GM21360 (cell line): ENCODE measurements at regions not wholly inside any gene's neighbourhood (a gene's known extent, or its start where the extent isn't known, plus 50 kb on each side); places are given as distances from the start of the nearest gene placed in this dataset.

Experiments used
- ATAC-seq: cut with Tn5 transposase; IDR thresholded peaks from one replicate; pipeline ENCODE4 v1.9.1; 2021; ENCODE audit warnings: mild to moderate bottlenecking, moderate library complexity; ENCODE audit not compliant: unreplicated experiment

DNA sequence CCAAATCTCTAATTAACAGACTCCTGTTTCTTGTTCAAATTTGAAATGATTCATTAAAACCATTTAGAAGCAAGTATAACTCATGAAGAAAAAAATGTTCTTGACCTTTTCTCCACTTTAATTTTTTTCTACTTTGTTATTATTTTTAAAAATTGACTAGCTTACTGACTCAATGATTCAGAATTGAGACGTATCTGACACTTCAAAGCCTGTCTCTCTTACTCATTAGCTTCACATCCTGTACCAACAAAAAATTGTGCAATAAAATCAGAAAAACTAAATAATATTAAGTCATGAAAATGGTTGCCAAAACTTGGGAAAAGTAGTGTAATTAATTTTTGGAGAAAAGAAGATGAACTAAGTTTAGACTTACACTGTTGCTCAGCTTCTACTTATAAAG is 331.2 kb downstream of the SLC16A7 start:
- ATAC-seq: no peak

DNA sequence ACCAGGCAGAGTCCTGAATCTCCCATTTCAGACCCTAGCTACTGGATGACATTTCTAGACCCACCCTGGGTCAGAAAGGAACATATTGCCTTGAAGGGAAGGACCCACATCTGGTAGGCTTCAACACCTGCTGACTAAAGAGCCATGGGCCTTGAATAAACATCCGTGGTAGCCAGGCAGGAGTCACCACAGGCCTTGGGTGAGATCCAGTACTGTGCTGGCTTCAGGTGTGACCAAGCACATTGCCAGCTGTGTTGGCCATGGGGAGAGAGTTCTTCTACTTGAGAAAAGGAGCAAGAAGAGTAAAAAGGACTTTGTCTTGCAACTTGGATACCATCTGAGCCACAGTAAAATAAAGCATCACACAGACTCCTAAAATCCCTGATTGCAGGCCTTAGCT is 332.6 kb downstream of the SLC16A7 start:
- ATAC-seq: no peak

DNA sequence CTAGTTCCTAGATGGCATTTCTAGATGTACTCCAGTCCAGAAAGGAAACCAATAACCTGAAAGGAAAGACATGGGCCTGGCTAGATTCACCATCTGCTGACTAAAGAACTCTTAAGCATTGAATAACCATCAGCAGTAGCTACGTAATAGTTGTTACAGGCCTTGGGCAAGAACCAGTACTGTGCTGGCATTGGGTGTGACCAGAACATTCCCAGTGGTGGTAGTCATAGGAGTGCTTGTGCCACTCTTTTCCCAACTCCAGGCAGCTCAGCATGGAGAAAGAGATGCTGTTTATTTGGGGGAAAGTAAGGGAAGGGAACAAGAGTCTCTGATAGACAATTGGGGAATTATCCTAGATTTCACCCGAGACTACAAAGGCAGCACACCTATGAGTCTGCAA is 333.3 kb downstream of the SLC16A7 start:
- no peak for ATAC-seq

- no peak for ATAC-seq
These were observed 338.7 kb downstream of the SLC16A7 start for GRCh38 chr12:59934486-59934885.

GRCh38 chr12:59936534-59936933 is 340.7 kb downstream of the SLC16A7 start:
- ATAC-seq: no peak

DNA sequence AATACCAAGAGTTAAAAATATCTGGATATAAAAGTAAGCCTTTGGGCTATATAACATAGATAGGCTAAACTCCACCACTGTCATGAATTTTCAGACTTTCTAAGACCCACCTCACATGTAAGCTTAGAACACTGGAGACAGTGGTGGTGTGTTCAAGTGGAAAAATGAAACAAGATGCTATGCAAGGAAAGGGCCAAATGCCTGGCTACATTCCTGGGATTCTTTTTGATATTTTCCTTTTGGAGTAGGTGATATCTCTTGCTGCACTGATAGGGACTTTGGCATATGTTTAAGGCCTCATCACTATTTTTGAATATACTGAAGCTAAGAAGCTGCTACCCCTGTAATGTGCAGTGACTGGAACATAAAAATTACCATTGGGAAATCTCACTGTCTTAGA is 341.3 kb downstream of the SLC16A7 start:
- ATAC-seq: no peak

DNA sequence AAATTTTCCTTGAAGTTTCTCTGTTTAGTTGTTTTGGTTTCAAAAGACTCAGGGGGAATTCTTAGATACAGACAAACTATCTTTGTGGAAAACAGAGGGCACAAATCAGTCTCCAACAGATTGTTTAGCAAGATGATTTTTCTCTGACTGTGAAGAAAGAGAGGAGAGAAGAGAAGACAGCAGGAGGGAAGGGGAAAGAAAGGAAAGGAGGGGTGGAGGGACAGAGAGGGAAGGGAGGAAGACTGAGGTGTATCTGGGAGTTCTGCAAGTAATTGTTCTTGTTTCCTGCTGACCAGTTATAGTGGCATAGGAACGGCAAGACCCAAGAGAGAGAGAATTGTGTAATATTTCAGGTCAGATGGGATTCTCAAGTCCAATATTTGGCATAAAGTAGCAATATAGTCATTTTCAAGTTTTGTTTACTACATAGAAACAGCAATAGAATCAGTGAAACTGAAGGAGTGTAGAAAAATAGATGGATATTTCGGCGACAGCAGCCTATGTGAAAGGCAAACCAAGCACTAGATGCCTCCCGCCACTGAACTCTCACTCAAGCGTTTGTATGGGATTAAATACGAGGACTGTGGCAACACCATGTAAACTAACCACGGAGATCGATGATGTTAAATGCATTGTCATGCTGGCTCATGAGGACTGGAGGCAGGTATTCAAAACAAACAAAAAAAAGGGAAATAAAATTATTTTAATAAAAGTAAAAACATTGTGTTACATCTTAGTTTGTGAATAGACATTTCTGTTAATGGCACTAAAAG is 342.5 kb downstream of the SLC16A7 start:
- ATAC-seq: no peak

DNA sequence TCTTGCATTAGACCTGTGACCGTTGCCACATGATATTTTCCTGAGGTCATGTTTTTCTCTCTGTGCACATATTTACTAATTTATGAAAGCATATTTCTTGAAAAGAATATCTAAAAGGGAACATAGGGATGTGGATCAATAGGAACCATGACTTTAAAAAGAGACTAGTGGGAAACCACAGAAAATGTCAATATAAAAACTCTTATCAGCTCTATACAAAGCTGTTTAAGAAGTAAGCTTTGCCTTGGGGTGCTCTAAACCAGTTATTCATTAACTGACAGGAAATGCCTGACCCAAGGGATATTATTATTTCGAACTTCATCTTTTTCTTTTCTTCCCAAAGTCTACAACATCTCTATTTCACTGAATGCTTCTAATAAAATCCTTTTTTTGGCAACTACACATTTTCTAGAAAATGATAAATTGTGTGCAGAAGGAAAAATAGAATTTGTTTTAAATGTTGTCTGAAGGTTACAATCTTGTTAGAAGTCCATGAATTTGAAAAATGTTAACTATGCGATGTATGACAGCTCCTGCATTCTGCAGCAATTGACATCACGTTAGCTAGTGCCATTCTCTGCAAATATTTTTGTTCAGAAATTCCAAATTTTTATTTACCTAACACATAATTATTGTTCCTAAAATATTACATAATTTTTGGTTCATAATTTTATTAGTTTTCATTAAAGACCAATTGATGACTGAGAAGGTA is 345.0 kb downstream of the SLC16A7 start:
- ATAC-seq: no peak

GRCh38 chr12:59941461-59941860 is 345.6 kb downstream of the SLC16A7 start:
- ATAC-seq: no peak

DNA sequence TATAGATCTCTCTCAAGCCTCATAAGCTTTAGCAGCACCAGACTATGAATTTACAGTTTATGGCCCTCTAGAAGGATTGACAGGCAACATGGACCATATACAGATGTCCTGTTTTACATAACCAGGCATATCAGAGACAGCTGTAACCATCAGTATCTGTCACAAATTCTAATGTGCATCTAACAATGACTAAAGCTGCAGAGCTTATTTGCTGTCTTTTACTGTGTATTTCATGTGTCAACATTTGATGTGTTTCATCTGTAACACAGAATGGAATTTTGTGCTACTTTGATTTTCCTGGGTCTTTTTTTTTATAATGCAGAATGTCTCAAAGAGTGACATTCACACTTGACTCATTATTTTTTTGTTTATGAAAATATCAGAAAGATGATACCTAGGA is 348.3 kb downstream of the SLC16A7 start:
- no peak for ATAC-seq

DNA sequence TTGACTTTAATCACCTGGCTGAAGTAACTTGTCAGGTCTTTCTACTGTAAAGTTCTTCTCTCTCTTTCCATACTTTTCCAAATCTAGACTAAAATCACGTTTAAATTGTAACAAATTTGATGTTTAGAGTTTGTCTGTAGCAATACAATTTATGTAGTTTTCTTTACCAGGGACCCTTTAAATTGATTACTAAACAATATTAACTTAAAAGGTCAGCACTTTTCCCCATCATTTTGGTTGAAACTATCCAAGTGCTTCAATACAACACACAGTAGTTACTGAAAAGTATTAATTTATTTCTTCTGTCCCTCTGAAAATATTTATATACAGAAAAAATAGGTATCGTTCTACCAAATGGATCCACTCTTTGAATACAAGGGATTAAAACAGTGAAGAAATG is 350.8 kb downstream of the SLC16A7 start:
- ATAC-seq: no peak

GRCh38 chr12:59963546-59963945 is 367.7 kb downstream of the SLC16A7 start:
- ATAC-seq: no peak

DNA sequence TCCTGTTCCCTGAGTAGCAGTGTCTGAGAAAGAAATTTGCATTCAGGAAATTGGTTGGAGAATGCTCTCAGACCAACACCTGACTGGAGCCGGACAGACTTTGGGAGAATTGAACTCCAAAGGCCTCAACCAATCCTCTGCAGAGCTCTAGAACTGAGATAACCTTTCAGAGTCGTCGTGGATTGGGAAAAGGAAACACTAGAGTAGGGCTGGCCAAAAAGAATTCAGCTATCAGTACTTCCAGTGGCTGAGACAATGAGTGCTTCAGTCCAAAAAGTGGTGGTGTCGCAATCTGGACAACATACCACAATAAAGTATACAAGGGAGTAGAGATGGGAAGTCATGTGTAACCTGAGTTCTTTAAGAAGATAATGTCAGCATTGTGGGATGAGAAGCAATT is 377.1 kb downstream of the SLC16A7 start:
- ATAC-seq: no peak

DNA sequence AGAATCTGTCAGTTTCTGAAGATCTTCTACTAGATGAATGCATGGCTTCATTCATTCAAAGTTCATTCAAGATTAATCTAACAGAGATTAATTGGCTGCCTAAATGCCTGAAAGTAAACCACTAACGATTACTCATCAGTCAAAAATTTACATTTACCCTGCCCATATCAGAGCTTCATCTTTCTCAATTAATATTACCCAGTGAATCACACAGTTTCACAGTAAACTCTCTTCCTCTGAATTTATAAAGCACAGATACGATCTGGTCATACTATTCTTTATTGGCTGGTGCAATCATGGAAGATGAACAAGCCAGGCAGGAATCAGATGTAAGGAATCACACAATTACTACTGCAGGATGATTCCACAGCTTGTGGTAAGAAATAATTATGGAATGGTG is 377.7 kb downstream of the SLC16A7 start:
- no peak for ATAC-seq

DNA sequence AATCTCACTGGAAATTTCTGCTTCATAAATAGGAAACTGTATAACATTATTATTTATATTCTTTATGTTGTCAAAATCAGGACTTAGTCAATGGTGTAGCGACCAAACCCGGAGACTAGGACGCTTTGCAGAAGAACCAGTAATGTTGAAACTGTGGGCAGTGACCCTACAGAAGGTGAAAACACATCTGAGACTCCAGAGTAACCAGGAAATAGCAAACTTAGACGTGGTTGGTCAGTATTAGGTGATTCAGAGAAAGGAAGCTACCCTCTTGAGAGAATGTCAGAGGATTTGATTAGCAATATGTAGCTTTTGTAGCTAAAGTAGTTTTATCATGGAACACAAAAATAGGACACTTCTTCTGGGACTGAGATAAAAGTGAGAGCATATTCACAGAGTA is 381.9 kb downstream of the SLC16A7 start:
- no peak for ATAC-seq

DNA sequence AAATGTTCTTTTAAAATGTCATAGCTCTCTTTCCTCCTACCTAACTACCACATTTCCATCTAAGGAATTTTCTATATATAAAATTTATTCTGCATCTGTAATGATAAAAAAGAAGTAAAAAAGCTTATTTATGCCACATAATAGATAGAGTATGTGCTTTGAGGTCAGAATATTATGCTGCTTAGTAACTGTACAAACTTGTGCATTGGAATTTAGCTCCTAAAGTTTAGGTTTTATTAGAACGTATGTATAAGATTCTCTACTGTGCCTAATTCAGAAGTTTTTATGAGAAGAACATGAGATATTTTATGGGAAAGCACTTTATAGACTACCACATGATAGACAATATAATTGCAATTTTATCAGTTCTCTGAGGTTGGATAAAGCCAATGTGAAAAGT is 384.6 kb downstream of the SLC16A7 start:
- ATAC-seq: no peak

GRCh38 chr12:59999291-59999690 is 403.5 kb downstream of the SLC16A7 start:
- ATAC-seq: no peak

- ATAC-seq: no peak
These were observed 414.7 kb downstream of the SLC16A7 start for GRCh38 chr12:60010486-60010885.

- ATAC-seq: no peak
These were observed 416.8 kb downstream of the SLC16A7 start for GRCh38 chr12:60012659-60013058.

DNA sequence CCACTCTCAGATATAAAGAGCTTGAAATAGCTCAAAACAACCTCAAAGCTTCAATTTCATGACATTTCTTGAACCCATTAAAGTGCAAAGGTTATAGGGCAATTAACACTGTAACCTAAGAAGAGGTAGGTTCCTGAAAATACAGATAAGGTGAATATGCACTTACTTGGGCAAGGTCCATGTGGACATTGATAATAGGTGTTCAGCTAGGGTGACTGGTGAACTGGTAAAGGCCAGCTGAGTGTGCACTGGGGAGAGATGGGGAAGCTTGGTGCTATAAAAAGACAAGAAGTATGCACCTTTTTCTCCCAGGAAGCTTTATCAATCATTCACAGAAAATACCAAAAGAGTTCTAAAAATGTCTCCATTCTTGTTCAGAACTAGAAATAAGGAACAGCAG is 418.6 kb downstream of the SLC16A7 start:
- no peak for ATAC-seq

DNA sequence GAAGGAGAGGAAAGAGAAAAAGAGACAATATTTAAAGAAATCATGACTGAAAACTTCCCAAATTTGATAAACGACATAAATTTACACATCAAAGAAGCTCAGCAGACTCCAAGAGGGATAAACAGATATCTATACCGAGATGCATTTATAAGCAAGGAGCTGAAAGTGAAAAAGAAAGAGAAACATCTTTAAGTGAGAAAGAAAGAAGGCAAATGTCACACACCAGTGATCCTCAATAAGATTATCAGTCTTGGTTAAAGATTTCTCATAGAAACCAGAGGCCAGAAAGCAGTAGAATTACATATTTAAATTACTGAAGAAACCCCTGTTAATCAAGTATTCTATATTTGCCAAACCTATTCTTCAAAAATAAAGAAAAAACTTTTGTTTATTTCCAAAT is 424.2 kb downstream of the SLC16A7 start:
- ATAC-seq: no peak

DNA sequence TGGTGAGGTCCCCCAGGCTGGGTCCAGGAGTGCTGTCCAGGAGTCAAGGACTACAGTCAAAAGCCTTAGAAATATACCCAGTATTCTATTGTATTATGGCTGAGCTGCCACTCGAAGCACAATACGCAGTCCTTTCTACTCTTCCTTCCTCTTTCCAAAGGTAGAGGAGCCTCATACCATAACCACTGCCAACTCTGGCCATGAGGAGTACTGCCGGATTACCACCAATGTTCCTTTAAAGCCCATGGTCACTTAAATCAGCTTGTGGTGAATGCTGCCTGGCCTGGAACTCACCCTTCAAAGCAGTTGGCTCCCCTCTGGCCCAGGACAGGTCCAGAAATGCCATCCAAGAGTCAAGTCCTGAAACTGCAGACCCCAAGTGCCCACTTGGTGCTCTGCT is 425.4 kb downstream of the SLC16A7 start:
- no peak for ATAC-seq

DNA sequence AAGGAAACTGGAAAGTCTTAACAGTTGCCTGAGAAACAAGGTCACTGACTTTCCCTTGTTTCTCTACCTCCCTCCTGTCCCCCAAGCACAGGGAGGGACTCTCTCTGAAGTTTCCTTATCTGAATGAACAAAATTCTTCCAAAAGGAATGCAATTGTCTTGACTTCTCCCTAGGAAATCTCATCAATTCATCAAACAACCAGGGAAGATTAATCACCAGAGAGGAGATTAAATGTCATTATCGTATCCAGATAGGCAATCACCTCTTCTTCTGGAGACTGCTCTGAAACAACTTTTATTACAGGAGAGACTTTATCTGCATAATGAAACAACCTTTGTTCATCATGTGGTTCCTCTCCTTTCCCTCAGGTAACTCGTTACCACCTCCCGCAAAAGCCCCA is 431.4 kb downstream of the SLC16A7 start:
- no peak for ATAC-seq
